NCI-H748 (cell line): ENCODE measurements at regions not wholly inside any gene's neighbourhood (a gene's known extent, or its start where the extent isn't known, plus 50 kb on each side); places are given as distances from the start of the nearest gene placed in this dataset.

Source experiments
- DNase-seq: peaks from one replicate; lab custom pipeline; 2025; ENCODE audit not compliant: unreplicated experiment; lab: John Stamatoyannopoulos, UW

DNA sequence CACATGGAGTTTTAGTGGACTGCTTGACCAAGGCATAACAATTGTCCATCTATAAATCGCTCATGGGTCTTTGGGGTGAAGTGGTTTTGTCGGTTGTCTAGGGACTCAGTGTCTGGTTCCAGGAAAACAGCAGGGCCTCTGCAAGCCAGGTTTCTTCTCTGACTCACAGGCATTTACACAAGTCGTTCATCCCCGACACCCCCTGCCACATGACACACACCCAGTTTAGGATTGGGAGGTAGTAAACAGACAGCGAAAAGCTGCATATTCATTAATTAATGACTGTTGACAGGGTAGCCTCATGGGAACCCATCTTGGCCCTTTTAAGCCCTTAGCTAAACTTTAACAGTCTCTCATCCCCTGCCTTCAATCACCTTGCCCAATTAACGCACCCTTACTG is 194.8 kb upstream of the ACVR2A start:
- DNase-seq = no peak

GRCh38 chr2:147649286-147649685 is 195.5 kb upstream of the ACVR2A start:
- DNase-seq = no peak

DNA sequence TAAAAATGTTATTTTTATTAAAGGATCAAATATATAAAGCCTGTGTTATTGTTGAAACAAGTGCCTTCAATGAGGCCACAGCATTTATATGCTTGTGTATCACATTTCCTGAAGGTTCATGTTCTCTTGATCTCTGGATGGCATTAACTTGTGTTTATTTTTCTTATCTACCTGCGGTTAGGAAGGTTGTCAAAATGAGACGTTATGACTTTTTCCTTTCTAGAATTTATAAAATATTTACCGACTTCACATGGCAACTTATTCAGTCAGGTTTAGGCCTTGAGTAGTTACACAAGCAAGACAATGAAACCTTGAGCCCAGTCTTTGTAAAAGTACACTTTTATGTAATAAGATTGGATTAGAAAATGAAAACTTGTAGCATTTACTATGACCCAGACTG is 196.4 kb upstream of the ACVR2A start:
- no peak for DNase-seq

- no peak for DNase-seq
Measured at GRCh38 chr2:147647816-147648215, 197.0 kb upstream of the ACVR2A start.

- no peak for DNase-seq
Measured at GRCh38 chr2:147646818-147647468, 197.9 kb upstream of the ACVR2A start.

DNA sequence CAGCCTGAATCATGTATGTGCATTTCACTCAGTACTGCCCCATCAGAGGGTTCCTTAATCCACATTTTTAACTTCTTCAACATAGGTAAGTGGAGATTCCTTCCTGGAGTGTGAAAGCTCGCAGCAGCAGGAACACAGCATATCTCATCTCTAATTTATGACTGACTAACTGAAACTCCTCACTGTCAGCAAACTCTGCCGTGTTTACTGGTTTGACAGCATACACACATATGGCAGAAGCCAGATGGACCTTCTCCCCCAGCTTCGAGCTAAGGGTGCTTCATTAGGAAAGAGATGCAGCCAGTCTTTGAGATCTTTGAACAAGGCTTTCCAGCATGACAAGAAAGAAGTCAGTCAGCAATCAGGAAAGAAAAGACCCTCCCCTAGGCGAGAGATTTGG is 200.3 kb upstream of the ACVR2A start:
- no peak for DNase-seq

GRCh38 chr2:147642765-147643164 is 202.1 kb upstream of the ACVR2A start:
- no peak for DNase-seq

- DNase-seq = no peak
Measured at GRCh38 chr2:147641651-147642050, 203.2 kb upstream of the ACVR2A start.

- DNase-seq = no peak
Measured at GRCh38 chr2:147639891-147640290, 204.9 kb upstream of the ACVR2A start.

DNA sequence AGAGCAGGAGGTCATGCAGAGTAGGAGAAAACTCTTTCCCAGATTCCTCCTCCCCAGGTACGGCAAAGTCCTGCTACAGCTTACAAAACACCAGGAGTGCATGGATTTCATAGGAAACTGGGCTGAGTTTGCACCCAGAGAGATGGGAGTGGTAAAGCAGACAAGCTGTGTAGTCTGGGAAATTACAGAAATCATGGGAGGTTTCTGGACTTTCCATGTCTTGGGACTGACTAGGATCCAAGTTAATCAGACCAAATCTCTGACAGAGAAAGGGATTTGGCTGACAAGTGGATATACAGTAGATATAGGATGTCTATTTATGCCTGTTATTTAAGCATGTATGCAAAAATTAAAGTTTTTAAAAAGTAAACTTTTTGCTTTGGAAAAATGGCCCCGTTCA is 205.4 kb upstream of the ACVR2A start:
- DNase-seq = no peak

DNA sequence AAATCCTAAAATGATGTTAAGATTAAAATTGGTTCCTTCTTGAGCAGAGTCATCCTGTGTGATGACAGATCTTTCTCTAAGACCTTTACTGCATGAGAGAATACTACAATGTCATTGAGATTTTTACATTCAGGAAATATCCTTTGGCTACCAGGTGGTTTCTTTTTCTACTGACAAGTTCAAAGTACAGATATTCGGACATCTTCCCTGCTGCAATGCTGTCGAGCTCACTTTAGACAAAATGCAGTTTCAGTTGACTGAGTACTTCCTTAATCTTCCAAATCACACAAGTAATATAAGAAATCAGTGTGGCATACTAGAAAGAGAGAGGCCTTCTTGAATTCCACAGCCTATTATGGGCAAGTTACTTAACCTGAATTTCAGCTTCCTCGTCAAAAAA is 207.9 kb upstream of the ACVR2A start:
- no peak for DNase-seq

DNA sequence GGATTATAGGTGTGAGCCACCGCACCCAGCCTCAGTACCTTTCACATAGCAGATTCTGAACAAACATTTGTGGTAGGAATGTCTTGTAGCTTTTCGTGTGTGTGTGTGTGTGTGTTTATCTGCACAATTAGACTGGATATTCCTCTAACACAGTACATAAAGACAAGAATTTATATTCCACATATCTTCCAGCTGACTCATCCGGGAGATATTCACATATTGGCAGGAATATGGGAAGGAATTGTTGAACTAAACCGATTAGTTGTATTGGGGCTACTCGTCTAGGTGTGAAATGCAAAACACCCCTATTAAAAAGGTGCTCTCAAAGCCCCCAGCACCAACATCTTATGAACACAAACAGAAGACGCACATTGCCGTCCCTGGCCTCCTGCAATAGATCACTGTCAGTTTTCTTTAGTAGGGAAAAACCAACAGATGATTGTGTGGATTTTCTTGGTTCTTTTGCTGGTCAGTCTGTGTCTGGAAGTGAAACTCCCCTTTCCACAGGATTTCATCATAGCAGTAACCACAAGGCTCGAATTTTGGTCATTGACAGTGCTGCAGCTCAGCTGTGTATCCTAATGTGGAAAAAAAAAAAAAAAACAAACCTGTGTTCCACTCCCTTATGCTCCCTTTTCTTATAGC is 208.5 kb upstream of the ACVR2A start:
- no peak for DNase-seq

DNA sequence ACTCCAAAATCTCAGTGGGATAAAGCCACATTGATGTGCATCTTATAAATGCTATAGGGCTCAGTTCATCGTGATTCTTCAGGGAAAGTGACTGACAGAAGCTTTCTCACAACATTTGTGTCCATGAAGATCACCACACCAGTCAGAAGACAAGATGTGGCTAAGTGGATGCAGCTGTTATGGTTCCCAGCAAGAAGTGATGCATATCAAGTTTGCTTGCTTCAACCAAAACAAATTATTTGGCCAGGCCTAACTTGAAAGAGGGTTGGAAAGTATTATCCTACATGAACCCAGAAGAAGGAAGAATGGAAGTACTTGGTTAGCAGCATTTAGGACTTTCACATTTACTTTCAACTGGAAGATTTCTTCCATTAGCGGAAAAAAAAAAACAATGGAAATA is 210.0 kb upstream of the ACVR2A start:
- no peak for DNase-seq

GRCh38 chr2:147632198-147632597 is 212.6 kb upstream of the ACVR2A start:
- no peak for DNase-seq

DNA sequence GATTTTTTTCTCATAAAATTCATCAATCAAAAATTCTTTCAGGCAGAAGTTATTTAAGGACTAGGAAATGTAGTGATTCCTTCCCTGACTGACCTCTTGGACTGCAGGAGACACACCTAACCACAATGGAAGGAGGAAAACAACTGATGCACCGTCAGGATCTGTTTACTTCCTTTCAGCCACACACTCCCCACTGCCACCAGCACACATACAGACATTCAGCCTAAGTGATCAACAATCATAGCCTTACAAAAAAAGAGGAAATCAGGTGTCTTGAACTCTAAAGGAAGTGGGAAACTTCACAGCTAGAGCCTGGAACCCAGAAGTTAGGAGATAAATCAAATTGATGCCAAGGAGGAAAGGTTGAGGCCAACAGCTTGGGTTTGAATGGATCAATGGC is 213.5 kb upstream of the ACVR2A start:
- no peak for DNase-seq

GRCh38 chr2:147630585-147630984 is 214.2 kb upstream of the ACVR2A start:
- no peak for DNase-seq

DNA sequence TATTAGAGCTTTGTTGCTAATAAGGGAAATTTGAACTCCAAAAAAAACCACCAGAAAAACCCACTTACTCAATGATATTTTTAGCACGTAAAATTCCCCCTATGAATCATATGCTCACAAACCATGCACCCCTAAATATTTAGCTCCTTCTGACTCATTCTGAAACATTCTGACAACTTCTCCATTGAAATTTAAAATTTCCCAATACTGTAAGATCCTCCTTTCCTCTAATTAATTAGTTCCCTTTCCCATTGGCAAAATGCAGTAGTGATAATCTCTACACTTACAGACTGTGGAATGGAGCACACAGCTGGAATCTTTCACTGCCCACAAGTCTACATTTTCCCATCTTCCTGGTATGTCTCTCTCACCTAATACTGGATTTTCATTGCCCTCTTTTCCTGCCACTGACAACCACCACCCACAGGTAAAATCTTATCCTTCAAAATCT is 215.8 kb upstream of the ACVR2A start:
- no peak for DNase-seq

GRCh38 chr2:147623328-147623727 is 221.5 kb upstream of the ACVR2A start:
- no peak for DNase-seq

GRCh38 chr2:147621656-147622197 is 223.1 kb upstream of the ACVR2A start:
- no peak for DNase-seq

DNA sequence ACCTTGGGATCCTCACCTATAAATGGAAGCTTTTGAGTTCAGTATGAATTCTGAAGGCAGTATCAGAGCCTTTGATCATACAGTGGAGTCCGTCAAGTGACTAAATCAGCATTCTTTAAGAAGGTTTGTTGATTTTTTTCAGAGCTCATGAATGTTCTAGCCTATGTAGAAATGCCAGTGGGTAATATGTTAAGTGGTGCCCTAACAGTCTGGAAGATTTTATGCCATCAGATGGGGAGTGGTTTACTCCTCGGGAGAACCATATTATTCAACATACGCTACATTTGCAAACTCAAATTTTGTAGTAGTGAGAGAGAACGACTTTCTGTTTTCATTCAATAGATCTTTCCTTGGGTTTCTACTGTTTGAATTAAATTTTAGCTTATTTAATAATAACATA is 225.0 kb upstream of the ACVR2A start:
- DNase-seq = no peak

DNA sequence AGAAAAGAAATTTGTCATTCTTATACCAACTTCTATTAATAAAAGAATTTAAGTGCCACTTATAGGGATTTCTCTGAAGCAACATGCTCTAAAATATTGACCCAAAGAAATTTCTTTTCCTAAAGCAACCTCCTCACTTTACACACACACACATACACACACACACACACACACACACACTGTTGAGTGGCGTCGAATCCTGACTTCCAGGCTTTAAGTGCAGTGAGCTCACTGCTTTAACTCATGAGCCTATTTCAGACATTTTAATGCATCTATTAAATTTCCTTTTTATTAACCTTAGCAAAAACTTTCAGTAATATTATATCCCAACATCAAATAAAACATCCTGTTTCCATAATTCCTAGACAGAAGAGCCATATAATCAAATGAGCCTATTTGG is 229.1 kb upstream of the ACVR2A start:
- no peak for DNase-seq

GRCh38 chr2:147614979-147615470 is 229.8 kb upstream of the ACVR2A start:
- DNase-seq = no peak

DNA sequence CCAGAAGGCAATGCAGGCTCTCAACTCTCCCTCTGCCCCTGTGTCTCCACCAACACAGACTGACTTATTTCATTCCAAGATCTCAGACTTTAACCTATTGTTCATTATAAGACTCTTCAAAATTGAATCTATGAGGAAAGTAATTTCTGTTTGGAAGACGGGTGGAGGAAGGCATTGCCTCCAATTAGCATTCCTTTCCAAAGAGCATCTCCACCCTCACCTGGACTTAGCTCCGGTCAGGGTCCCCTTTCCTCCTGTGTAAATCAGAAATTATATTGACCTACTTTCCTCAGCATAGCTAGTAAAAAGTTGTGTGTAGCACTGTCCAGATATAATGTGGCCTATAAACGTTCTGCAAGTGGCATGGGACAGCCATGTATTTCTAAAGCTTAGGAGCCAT is 230.4 kb upstream of the ACVR2A start:
- DNase-seq = no peak
